GM13977 (cell line): ENCODE measurements at regions not wholly inside any gene's neighbourhood (a gene's known extent, or its start where the extent isn't known, plus 50 kb on each side); places are given as distances from the start of the nearest gene placed in this dataset.

Experiments used
- DNase-seq: peaks from one replicate; pipeline ENCODE4 v3.0.0; 2012; ENCODE audit warnings: low spot score
- CTCF ChIP-seq: IDR thresholded peaks from 2 replicates; pipeline ENCODE4 v1.5.1; 2012; ENCODE audit warnings: mild to moderate bottlenecking, control low read depth; ENCODE audit not compliant: insufficient read depth; ENCODE audit errors: extremely low read depth, missing control alignments
- in situ Hi-C: fragments of 300-500 bp; cut with MboI; formaldehyde crosslinking; loops from one replicate; pipeline ENCODE4 v1.12.0; 2022; ENCODE audit warnings: low sequenced_read_pairs, low pct_unique_long_range_greater_than_20kb, mixed read lengths, inconsistent platforms; ENCODE audit not compliant: unreplicated experiment

- no peak for DNase-seq
- in situ Hi-C loops = no loop called here
- TF ChIP-seq CTCF = no peak
Observed at GRCh38 chr6:167508919-167509852, 184.3 kb downstream of the TTLL2 start.

- in situ Hi-C loops = no loop called here
- DNase-seq = no peak
- no peak for TF ChIP-seq CTCF
Observed at GRCh38 chr6:167509853-167510220, 185.0 kb downstream of the TTLL2 start.

GRCh38 chr6:167510648-167511047, 185.8 kb downstream of the TTLL2 start:
- in situ Hi-C loops = no loop called here
- TF ChIP-seq CTCF = no peak
- DNase-seq = no peak

- no peak for TF ChIP-seq CTCF
- DNase-seq = no peak
- in situ Hi-C loops = no loop called here
Observed at GRCh38 chr6:167512696-167513375, 187.9 kb downstream of the TTLL2 start.

GRCh38 chr6:167513778-167514177, 188.9 kb downstream of the TTLL2 start:
- no peak for DNase-seq
- in situ Hi-C loops = no loop called here
- no peak for TF ChIP-seq CTCF

GRCh38 chr6:167514524-167514923, 189.6 kb downstream of the TTLL2 start:
- no peak for DNase-seq
- in situ Hi-C loops = no loop called here
- TF ChIP-seq CTCF = no peak
